GM13976 (cell line): ENCODE measurements at regions not wholly inside any gene's neighbourhood (a gene's known extent, or its start where the extent isn't known, plus 50 kb on each side); places are given as distances from the start of the nearest gene placed in this dataset.

Source experiments
- DNase-seq: peaks from one replicate; pipeline ENCODE4 v3.0.0; 2012; ENCODE audit warnings: low spot score
- CTCF ChIP-seq: IDR thresholded peaks from 2 replicates; pipeline ENCODE4 v1.5.1; 2012; ENCODE audit warnings: borderline replicate concordance, mild to moderate bottlenecking; ENCODE audit not compliant: insufficient read depth; ENCODE audit errors: extremely low read depth, missing control alignments, control extremely low read depth
- in situ Hi-C: fragments of 300-500 bp; cut with MboI; formaldehyde crosslinking; loops from one replicate; pipeline ENCODE4 v1.12.0; 2022; ENCODE audit warnings: low sequenced_read_pairs, mixed read lengths, inconsistent platforms; ENCODE audit not compliant: unreplicated experiment

- in situ Hi-C loops, result no loop called here
- no peak for DNase-seq
- no peak for TF ChIP-seq CTCF
Measured at GRCh38 chr1:96376846-96377245, 344.7 kb upstream of the PTBP2 start.

- TF ChIP-seq CTCF, result no peak
- in situ Hi-C loops, result no loop called here
Measured at GRCh38 chr1:96384611-96385010, 337.0 kb upstream of the PTBP2 start.

GRCh38 chr1:96387785-96388184 lies 333.8 kb upstream of the PTBP2 start:
- no peak for DNase-seq
- no peak for TF ChIP-seq CTCF
- in situ Hi-C loops, result no loop called here

More at GRCh38 chr1:96384611-96385010, 337.0 kb upstream of the PTBP2 start:
- no peak for DNase-seq

- no peak for DNase-seq
- in situ Hi-C loops, result no loop called here
- TF ChIP-seq CTCF, result no peak
Measured at GRCh38 chr1:96388421-96389310, 332.9 kb upstream of the PTBP2 start.

GRCh38 chr1:96400089-96400488 lies 321.5 kb upstream of the PTBP2 start:
- in situ Hi-C loops, result no loop called here
- DNase-seq, result no peak
- no peak for TF ChIP-seq CTCF

GRCh38 chr1:96409087-96409486 lies 312.5 kb upstream of the PTBP2 start:
- no peak for DNase-seq
- no peak for TF ChIP-seq CTCF
- in situ Hi-C loops, result no loop called here
